HEK293 (cell line): ENCODE measurements at regions not wholly inside any gene's neighbourhood (a gene's known extent, or its start where the extent isn't known, plus 50 kb on each side); places are given as distances from the start of the nearest gene placed in this dataset.
"Not testable (repeated sequence)": the region's sequence is repeated elsewhere in the genome, so short reads cannot be mapped to it uniquely, and the experiment has no call there.

Source experiments
- CTCF ChIA-PET: fragments of 350-600 bp; formaldehyde crosslinking; extraction: SDS; loops from one replicate; lab custom pipeline; 2021; ENCODE audit warnings: antibody characterized with exemption; lab: Yijun Ruan, JAX
- POLR2A ChIA-PET: fragments of 300-600 bp; formaldehyde crosslinking; extraction: SDS; loops from one replicate; lab custom pipeline; 2020; ENCODE audit warnings: antibody characterized with exemption, inconsistent platforms; lab: Yijun Ruan, JAX
- H3K27ac ChIP-seq: fragments of 200-500 bp; sonication (Bioruptor generic); 2 replicates; pipeline ENCODE4 v1.5.1; 2014; ENCODE audit warnings: low read depth, low read length, control low read depth, inconsistent platforms; ENCODE audit errors: extremely low read depth
- H3K36me3 ChIP-seq, 2 experiments: fragments of 200-500 bp in 1 of 2; sonication (Bioruptor generic) in 1 of 2; 1 replicate in 1 of 2; 2 replicates in 1 of 2; pipeline ENCODE4 v1.5.1; 2014 to 2017; ENCODE audit warnings: inconsistent platforms in 2 of 2, low read length in 2 of 2; ENCODE audit not compliant: control insufficient read depth in 2 of 2, insufficient read depth in 1 of 2
- H3K4me1 ChIP-seq: fragments of 200-500 bp; sonication (Bioruptor generic); 2 replicates; pipeline ENCODE4 v1.5.1; 2014; ENCODE audit warnings: mild to moderate bottlenecking, low read length, inconsistent platforms; ENCODE audit not compliant: control insufficient read depth, insufficient read depth
- H3K4me3 ChIP-seq: 2 replicates; pipeline ENCODE4 v1.5.1; 2011; ENCODE audit warnings: low read depth, mild to moderate bottlenecking, control low read depth, low read length, moderate library complexity
- H3K9me3 ChIP-seq: fragments of 200-500 bp; sonication (Bioruptor generic); 2 replicates; pipeline ENCODE4 v1.5.1; 2014; ENCODE audit warnings: low read depth, low read length, inconsistent platforms; ENCODE audit not compliant: control insufficient read depth, insufficient read depth
- BCL11A ChIP-seq: fragments of 450-650 bp; formaldehyde crosslinking; IDR thresholded peaks from 2 replicates; pipeline ENCODE4 v1.5.1; 2016; ENCODE audit warnings: low read depth, missing biosample characterization, missing genetic modification characterization
- GLI2 ChIP-seq: fragments of 450-650 bp; formaldehyde crosslinking; IDR thresholded peaks from 2 replicates; pipeline ENCODE4; 2017; ENCODE audit warnings: missing biosample characterization, missing genetic modification characterization, low read depth, borderline replicate concordance
- GLIS1 ChIP-seq: fragments of 450-650 bp; formaldehyde crosslinking; IDR thresholded peaks from 2 replicates; pipeline ENCODE4 v1.5.1; 2016; ENCODE audit warnings: missing biosample characterization, missing genetic modification characterization
- REST ChIP-seq: fragments of 450-650 bp; formaldehyde crosslinking; IDR thresholded peaks from 2 replicates; pipeline ENCODE4 v1.5.1; 2016; ENCODE audit warnings: missing biosample characterization, missing genetic modification characterization
- SALL2 ChIP-seq: fragments of 450-650 bp; formaldehyde crosslinking; IDR thresholded peaks from 2 replicates; pipeline ENCODE4 v1.5.0; 2017; ENCODE audit warnings: missing biosample characterization, mild to moderate bottlenecking, missing genetic modification characterization, borderline replicate concordance
- ZBTB11 ChIP-seq: fragments of 450-650 bp; formaldehyde crosslinking; conservative IDR thresholded peaks from 2 replicates; pipeline ENCODE4 v1.5.1; 2016; ENCODE audit warnings: low read depth, missing biosample characterization, missing genetic modification characterization
- ZBTB7A ChIP-seq: fragments of 450-650 bp; formaldehyde crosslinking; IDR thresholded peaks from 2 replicates; pipeline ENCODE4 v1.5.1; 2016; ENCODE audit warnings: low read depth, missing biosample characterization, missing genetic modification characterization
- ZNF132 ChIP-seq: fragments of 450-650 bp; formaldehyde crosslinking; IDR thresholded peaks from 2 replicates; pipeline ENCODE4 v1.5.1; 2017; ENCODE audit warnings: missing biosample characterization, missing genetic modification characterization, borderline replicate concordance
- ZNF146 ChIP-seq: fragments of 450-650 bp; formaldehyde crosslinking; IDR thresholded peaks from 2 replicates; pipeline ENCODE4 v1.5.1; 2016; ENCODE audit warnings: missing biosample characterization, missing genetic modification characterization
- ZNF211 ChIP-seq: fragments of 450-650 bp; formaldehyde crosslinking; IDR thresholded peaks from 2 replicates; pipeline ENCODE4 v1.5.1; 2016; ENCODE audit warnings: low read depth, missing biosample characterization, missing genetic modification characterization
- ZNF311 ChIP-seq: fragments of 450-650 bp; formaldehyde crosslinking; IDR thresholded peaks from 2 replicates; pipeline ENCODE4 v1.5.1; 2017; ENCODE audit warnings: missing biosample characterization, missing genetic modification characterization, borderline replicate concordance
- ZNF473 ChIP-seq: fragments of 450-650 bp; formaldehyde crosslinking; IDR thresholded peaks from 2 replicates; pipeline ENCODE4 v1.5.1; 2017; ENCODE audit warnings: missing biosample characterization, missing genetic modification characterization
- ZNF510 ChIP-seq: fragments of 450-650 bp; formaldehyde crosslinking; IDR thresholded peaks from 2 replicates; pipeline ENCODE4 v1.5.1; 2018; ENCODE audit warnings: mild to moderate bottlenecking, missing genetic modification characterization, missing biosample characterization; ENCODE audit not compliant: insufficient replicate concordance
- ZNF571 ChIP-seq: fragments of 450-650 bp; formaldehyde crosslinking; IDR thresholded peaks from 2 replicates; pipeline ENCODE4 v1.5.0; 2017; ENCODE audit warnings: missing biosample characterization, missing genetic modification characterization
- ZNF76 ChIP-seq: fragments of 450-650 bp; formaldehyde crosslinking; IDR thresholded peaks from 2 replicates; pipeline ENCODE4; 2016; ENCODE audit warnings: low read depth, missing biosample characterization, missing genetic modification characterization, borderline replicate concordance
- ZSCAN23 ChIP-seq: fragments of 450-650 bp; formaldehyde crosslinking; IDR thresholded peaks from 2 replicates; pipeline ENCODE4 v1.5.1; 2016; ENCODE audit warnings: missing biosample characterization, missing genetic modification characterization
- TF ChIP-seq, protein P1 (sequence below): fragments of 450-650 bp; formaldehyde crosslinking; optimal IDR thresholded peaks from 2 replicates; pipeline ENCODE3; 2016; ENCODE audit warnings: missing biosample characterization, mild to moderate bottlenecking, missing genetic modification characterization
- TF ChIP-seq, protein P2 (sequence below): fragments of 450-650 bp; formaldehyde crosslinking; IDR thresholded peaks from 2 replicates; pipeline ENCODE4 v1.5.1; 2016; ENCODE audit warnings: missing biosample characterization, missing genetic modification characterization, borderline replicate concordance
- TF ChIP-seq, protein P3 (sequence below): fragments of 450-650 bp; IDR thresholded peaks from 2 replicates; pipeline ENCODE4 v1.5.1; 2018; ENCODE audit warnings: missing biosample characterization, mild to moderate bottlenecking, missing genetic modification characterization

GRCh38 chr4:117175369-117175768 lies 90.0 kb upstream of the TRAM1L1 start:
- peak; percentile 67 for TF ChIP-seq ZNF146 (tag by site-specific recombination)
- TF ChIP-seq, all 188 proteins: peak for 1; not testable (repeated sequence) for 187
- CTCF ChIA-PET, POLR2A ChIA-PET, H3K4me3 ChIP-seq, H3K4me1 ChIP-seq, H3K9me3 ChIP-seq, H3K27ac ChIP-seq, H3K36me3 ChIP-seq: not testable (repeated sequence)

DNA sequence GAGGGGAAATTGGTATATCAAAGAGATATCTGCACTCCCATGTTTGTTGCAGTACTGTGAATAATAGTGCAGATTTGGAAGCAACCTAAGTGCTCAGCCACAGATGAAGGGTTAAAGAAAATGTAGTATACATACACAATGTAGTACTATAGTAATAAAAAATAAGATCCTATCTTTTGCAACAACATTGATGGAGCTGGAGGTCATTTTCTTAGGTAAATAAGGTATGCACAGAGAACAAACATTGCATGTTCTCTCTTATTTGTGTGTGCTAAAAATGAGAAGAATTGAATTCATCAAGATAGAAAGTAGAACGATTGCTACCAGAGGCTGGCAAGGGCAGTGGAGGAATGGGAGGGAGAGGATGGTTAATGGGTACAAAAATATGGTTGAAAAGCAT lies 117.9 kb upstream of the TRAM1L1 start:
- ChIA-PET POLR2A (no interaction called here), CTCF (no interaction called here)
- H3K4me3 ChIP-seq, result no peak overlapping the region
- TF ChIP-seq ZBTB7A (no peak), GLIS1 (tag by site-specific recombination) (no peak), SALL2 (no peak), GLI2 (no peak), ZNF510 (tag by site-specific recombination) (no peak), ZNF211 (tag by site-specific recombination) (no peak), BCL11A (tag by site-specific recombination) (no peak)
- TF ChIP-seq, protein P1, sequence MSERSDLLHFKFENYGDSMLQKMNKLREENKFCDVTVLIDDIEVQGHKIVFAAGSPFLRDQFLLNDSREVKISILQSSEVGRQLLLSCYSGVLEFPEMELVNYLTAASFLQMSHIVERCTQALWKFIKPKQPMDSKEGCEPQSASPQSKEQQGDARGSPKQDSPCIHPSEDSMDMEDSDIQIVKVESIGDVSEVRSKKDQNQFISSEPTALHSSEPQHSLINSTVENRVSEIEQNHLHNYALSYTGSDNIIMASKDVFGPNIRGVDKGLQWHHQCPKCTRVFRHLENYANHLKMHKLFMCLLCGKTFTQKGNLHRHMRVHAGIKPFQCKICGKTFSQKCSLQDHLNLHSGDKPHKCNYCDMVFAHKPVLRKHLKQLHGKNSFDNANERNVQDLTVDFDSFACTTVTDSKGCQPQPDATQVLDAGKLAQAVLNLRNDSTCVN (tag by site-specific recombination), result no peak
- TF ChIP-seq, protein P2, sequence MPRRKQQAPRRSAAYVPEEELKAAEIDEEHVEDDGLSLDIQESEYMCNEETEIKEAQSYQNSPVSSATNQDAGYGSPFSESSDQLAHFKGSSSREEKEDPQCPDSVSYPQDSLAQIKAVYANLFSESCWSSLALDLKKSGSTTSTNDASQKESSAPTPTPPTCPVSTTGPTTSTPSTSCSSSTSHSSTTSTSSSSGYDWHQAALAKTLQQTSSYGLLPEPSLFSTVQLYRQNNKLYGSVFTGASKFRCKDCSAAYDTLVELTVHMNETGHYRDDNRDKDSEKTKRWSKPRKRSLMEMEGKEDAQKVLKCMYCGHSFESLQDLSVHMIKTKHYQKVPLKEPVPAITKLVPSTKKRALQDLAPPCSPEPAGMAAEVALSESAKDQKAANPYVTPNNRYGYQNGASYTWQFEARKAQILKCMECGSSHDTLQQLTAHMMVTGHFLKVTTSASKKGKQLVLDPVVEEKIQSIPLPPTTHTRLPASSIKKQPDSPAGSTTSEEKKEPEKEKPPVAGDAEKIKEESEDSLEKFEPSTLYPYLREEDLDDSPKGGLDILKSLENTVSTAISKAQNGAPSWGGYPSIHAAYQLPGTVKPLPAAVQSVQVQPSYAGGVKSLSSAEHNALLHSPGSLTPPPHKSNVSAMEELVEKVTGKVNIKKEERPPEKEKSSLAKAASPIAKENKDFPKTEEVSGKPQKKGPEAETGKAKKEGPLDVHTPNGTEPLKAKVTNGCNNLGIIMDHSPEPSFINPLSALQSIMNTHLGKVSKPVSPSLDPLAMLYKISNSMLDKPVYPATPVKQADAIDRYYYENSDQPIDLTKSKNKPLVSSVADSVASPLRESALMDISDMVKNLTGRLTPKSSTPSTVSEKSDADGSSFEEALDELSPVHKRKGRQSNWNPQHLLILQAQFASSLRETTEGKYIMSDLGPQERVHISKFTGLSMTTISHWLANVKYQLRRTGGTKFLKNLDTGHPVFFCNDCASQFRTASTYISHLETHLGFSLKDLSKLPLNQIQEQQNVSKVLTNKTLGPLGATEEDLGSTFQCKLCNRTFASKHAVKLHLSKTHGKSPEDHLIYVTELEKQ (tag by site-specific recombination), result no peak
- TF ChIP-seq, protein P3, sequence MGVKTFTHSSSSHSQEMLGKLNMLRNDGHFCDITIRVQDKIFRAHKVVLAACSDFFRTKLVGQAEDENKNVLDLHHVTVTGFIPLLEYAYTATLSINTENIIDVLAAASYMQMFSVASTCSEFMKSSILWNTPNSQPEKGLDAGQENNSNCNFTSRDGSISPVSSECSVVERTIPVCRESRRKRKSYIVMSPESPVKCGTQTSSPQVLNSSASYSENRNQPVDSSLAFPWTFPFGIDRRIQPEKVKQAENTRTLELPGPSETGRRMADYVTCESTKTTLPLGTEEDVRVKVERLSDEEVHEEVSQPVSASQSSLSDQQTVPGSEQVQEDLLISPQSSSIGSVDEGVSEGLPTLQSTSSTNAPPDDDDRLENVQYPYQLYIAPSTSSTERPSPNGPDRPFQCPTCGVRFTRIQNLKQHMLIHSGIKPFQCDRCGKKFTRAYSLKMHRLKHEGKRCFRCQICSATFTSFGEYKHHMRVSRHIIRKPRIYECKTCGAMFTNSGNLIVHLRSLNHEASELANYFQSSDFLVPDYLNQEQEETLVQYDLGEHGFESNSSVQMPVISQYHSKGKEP (tag by site-specific recombination), result no peak
- H3K9me3 ChIP-seq, result no peaks in the 10 kb centered on the region
- H3K36me3 ChIP-seq, result no peaks in the 10 kb centered on the region
- no peak overlapping the region for H3K27ac ChIP-seq
- no peaks in the 10 kb centered on the region for H3K4me1 ChIP-seq

DNA sequence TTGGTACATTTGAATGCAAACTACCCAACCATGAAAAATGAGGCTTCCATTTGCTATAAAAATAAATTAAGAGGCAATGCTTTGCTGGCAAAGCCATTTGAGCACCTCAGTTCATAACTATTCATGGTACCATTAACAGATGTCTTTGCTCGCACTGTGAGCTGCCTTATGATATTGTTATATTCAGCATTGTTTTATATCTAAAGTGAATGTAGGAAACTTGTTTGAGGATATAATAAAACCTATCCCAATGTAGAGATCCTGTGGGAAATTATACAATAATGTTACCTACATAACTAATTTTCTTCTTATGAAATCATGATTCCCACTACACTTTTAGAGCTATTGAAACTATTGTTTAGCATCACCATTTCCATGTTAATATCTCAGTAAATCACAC lies 125.2 kb upstream of the TRAM1L1 start:
- H3K4me3 ChIP-seq, result no peak overlapping the region
- CTCF ChIA-PET, result no interaction called here
- H3K27ac ChIP-seq, result no peak overlapping the region
- no peaks in the 10 kb centered on the region for H3K36me3 ChIP-seq
- H3K4me1 ChIP-seq, result no peaks in the 10 kb centered on the region
- POLR2A ChIA-PET, result no interaction called here
- H3K9me3 ChIP-seq, result no peaks in the 10 kb centered on the region
- TF ChIP-seq ZSCAN23 (tag by site-specific recombination) (no peak), ZNF571 (tag by site-specific recombination) (no peak), ZNF132 (tag by site-specific recombination) (no peak), REST (tag by site-specific recombination) (no peak), ZNF76 (no peak), ZNF473 (tag by site-specific recombination) (no peak), ZBTB11 (tag by site-specific recombination) (no peak), ZNF311 (tag by site-specific recombination) (no peak)
